ENCODE measurements at regions not wholly inside any gene's neighbourhood (a gene's known extent, or its start where the extent isn't known, plus 50 kb on each side); places are given as distances from the start of the nearest gene placed in this dataset.

DNA sequence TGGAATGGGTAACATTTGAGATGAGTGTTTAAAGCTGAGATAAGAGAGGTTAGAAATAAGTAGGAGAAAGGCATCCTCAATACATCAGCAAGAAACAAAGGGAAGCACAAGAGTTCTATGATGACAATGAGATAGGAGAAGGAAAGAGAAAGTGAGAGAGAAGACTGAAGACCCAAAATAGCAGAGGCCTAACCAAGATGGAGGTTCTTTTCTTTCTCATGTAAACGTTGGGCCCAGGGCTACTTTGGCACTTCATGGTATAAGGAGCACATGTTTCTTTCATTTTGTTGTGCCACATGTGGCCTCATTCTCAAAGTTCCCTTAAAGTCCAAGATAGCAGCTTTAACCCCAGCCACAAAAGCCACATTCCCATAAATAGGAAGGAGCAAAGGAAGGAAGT is 120.5 kb upstream of the RMST start:
- Mint-ChIP-seq H3K27me3 (ENCODE audit: unreplicated experiment) (no peaks in the 10 kb centered on the region), H3K9me3 (ENCODE audit: unreplicated experiment) (no peaks in the 10 kb centered on the region), H3K4me1 (ENCODE audit: unreplicated experiment) (no peaks in the 10 kb centered on the region), H3K36me3 (ENCODE audit: unreplicated experiment) (no peaks in the 10 kb centered on the region), H3K4me3 (ENCODE audit: unreplicated experiment) (no peak overlapping the region), H3K27ac (ENCODE audit: unreplicated experiment) (no peak overlapping the region)
- DNase-seq (ENCODE audit: extremely low spot score, unreplicated experiment): no peak
- TF ChIP-seq CTCF (IDR thresholded peaks at IDR 0.05): no peak

DNA sequence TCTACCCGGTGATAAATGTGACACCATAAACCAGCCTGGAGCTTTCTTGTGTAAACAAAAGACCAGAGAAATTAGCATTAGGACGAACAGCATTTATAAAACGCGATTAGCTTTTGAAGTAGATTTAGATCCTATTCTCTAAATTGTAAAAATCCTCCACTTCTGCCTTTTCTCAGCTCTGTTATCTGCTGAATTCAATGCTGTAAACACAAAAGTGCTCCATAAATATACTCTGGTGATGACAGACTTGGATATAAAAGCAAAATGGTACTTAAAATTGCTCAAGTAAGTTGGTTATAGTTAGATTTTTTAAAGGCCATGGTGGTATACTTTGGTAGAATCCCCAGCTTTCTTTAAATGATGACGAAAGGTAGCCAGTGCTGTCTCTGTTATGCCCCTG is 114.6 kb upstream of the RMST start:
- no peak for TF ChIP-seq CTCF (IDR thresholded peaks at IDR 0.05)

DNA sequence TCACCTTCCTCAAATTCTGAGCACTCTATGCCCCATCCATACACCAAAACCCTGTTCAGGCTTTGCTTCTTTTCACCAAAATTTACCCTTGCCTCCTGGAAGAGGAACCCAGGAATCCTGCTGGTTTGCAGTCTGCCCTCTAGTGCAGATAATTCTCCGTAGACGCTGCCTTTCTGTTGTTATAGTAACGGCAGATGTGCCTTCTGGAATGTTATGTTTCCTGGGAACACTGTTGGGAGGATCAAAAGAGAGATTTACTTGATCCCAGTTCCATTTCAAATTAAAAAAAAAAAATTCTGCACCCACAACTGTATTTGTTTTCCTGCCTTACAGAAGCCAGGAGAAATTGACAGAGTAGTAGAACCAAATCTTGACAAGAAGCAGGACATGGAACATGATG is 104.2 kb upstream of the RMST start:
- no peak overlapping the region for H3K4me3 Mint-ChIP-seq (ENCODE audit: unreplicated experiment)
- H3K36me3 Mint-ChIP-seq (ENCODE audit: unreplicated experiment): no peaks in the 10 kb centered on the region
- peaks cover 20% of the 10 kb centered on the region for H3K9me3 Mint-ChIP-seq (ENCODE audit: unreplicated experiment)
- H3K27me3 Mint-ChIP-seq (ENCODE audit: unreplicated experiment): no peaks in the 10 kb centered on the region
- H3K27ac Mint-ChIP-seq (ENCODE audit: unreplicated experiment): no peak overlapping the region
- no peak for DNase-seq (ENCODE audit: extremely low spot score, unreplicated experiment)
- no peaks in the 10 kb centered on the region for H3K4me1 Mint-ChIP-seq (ENCODE audit: unreplicated experiment)
- no peak for TF ChIP-seq CTCF (IDR thresholded peaks at IDR 0.05)

More for the DNA sequence above, 114.6 kb upstream of the RMST start:
- Mint-ChIP-seq H3K4me1 (ENCODE audit: unreplicated experiment) (no peaks in the 10 kb centered on the region), H3K27ac (ENCODE audit: unreplicated experiment) (no peak overlapping the region), H3K27me3 (ENCODE audit: unreplicated experiment) (no peaks in the 10 kb centered on the region), H3K9me3 (ENCODE audit: unreplicated experiment) (no peaks in the 10 kb centered on the region), H3K36me3 (ENCODE audit: unreplicated experiment) (no peaks in the 10 kb centered on the region), H3K4me3 (ENCODE audit: unreplicated experiment) (no peak overlapping the region)
- DNase-seq (ENCODE audit: extremely low spot score, unreplicated experiment): no peak

GRCh38 chr12:97359021-97359690 is 103.4 kb upstream of the RMST start:
- no peaks in the 10 kb centered on the region for H3K36me3 Mint-ChIP-seq (ENCODE audit: unreplicated experiment)
- no peak overlapping the region for H3K27ac Mint-ChIP-seq (ENCODE audit: unreplicated experiment)
- H3K4me3 Mint-ChIP-seq (ENCODE audit: unreplicated experiment): no peak overlapping the region
- DNase-seq (ENCODE audit: extremely low spot score, unreplicated experiment): no peak
- no peaks in the 10 kb centered on the region for H3K4me1 Mint-ChIP-seq (ENCODE audit: unreplicated experiment)
- H3K9me3 Mint-ChIP-seq (ENCODE audit: unreplicated experiment): peaks cover 17% of the 10 kb centered on the region
- no peaks in the 10 kb centered on the region for H3K27me3 Mint-ChIP-seq (ENCODE audit: unreplicated experiment)
- TF ChIP-seq CTCF (IDR thresholded peaks at IDR 0.05): no peak

DNA sequence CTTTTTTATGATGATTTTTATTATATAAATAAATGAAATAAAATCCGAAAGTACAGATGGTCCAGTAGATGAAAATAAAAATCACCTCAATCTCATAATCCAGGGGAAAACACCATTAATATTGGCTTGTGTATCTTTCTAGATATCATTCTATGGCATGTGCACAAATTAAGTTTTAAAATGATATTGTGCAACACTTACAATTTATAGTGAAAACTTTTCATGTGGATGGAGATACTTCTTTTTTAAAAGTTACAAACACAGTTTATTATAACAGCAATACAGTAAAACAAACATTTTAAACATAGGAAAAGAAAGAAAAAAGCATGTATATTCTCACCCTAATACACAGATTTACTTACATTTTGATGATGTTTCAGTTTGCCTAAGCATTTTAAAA is 98.9 kb upstream of the RMST start:
- H3K4me3 Mint-ChIP-seq (ENCODE audit: unreplicated experiment): no peak overlapping the region
- H3K27ac Mint-ChIP-seq (ENCODE audit: unreplicated experiment): no peak overlapping the region
- H3K9me3 Mint-ChIP-seq (ENCODE audit: unreplicated experiment): peaks cover 6% of the 10 kb centered on the region
- H3K36me3 Mint-ChIP-seq (ENCODE audit: unreplicated experiment): no peaks in the 10 kb centered on the region
- H3K4me1 Mint-ChIP-seq (ENCODE audit: unreplicated experiment): no peaks in the 10 kb centered on the region
- no peak for DNase-seq (ENCODE audit: extremely low spot score, unreplicated experiment)
- no peak for TF ChIP-seq CTCF (IDR thresholded peaks at IDR 0.05)
- no peaks in the 10 kb centered on the region for H3K27me3 Mint-ChIP-seq (ENCODE audit: unreplicated experiment)
